HG02623 (cell line): ENCODE measurements at regions not wholly inside any gene's neighbourhood (a gene's known extent, or its start where the extent isn't known, plus 50 kb on each side); places are given as distances from the start of the nearest gene placed in this dataset.

ENCODE experiments used
- ATAC-seq: cut with Tn5 transposase; IDR thresholded peaks from one replicate; pipeline ENCODE4 v1.9.1; 2021; ENCODE audit warnings: moderate library complexity; ENCODE audit not compliant: unreplicated experiment

DNA sequence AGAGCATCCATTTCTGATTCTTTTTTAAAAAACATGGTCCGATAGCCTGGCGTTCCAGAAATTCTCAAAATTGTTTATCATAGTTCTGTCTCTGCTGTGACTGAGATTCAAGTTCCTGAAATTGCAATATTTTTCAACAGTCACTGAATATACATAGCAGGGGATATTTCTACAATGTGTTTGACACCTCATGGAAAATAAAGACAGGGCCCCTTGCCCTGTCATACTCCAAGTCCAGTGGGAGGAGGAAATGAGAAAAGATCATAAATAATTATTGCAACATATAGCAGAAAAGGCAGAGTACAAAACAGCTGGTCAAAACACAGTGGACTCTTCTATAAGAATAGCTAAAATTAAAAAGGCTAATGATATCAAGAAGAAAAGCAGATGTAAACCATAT lies 234.8 kb upstream of the SPTLC3 start:
- ATAC-seq = no peak

DNA sequence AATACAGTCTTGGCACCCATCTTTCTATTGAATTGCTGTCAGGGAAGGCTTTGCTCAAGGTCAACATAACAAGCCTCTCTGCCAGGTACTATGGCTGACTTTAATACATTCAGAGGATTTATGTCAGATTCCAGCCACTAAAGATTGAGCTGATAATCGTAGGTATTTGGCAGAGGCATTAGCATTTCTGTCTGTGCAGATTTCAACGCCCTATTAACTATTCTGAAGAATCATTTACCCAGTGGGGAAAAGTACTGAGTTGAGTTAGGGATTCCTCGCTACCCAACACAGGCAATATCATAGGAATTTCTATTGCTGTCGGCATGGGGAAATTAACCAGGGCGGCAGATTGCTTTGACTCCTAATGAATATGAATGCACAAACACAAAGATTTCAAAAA lies 233.7 kb upstream of the SPTLC3 start:
- ATAC-seq = no peak

DNA sequence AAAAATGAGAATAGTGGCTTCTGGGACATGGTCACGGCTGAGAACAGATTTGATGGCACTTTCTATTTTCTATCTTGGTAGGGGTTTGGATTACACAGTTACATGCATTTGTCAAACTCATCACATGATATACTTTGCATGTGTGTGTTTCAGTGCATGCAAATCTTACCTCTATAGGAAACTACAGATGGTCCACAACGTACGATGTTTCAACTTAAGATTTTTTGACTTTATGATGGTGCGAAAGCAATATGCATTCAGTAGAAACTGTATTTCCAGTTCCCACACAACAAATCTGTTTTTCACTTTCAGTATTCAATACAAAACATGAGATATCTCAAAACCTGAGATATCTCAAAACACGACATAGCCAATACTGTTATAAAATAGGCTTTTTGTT lies 231.8 kb upstream of the SPTLC3 start:
- no peak for ATAC-seq

DNA sequence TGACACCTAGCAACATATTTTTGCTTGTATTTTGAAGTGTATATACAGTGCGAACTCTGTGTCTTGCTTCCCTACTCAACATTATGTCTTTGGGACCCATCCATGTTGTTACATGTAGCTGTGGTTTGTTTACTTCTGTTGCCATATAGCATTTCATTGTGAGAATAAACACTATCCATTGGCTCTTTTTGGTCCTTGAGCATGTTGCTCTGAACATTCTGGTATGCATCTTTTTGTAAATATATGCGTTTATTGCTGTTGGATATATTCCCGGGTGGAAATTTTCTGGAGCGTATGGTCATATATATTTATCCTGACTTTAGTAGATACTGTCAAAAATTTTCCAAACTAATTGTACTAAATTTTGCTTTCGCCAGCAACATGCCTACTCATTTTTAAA lies 222.5 kb upstream of the SPTLC3 start:
- no peak for ATAC-seq

DNA sequence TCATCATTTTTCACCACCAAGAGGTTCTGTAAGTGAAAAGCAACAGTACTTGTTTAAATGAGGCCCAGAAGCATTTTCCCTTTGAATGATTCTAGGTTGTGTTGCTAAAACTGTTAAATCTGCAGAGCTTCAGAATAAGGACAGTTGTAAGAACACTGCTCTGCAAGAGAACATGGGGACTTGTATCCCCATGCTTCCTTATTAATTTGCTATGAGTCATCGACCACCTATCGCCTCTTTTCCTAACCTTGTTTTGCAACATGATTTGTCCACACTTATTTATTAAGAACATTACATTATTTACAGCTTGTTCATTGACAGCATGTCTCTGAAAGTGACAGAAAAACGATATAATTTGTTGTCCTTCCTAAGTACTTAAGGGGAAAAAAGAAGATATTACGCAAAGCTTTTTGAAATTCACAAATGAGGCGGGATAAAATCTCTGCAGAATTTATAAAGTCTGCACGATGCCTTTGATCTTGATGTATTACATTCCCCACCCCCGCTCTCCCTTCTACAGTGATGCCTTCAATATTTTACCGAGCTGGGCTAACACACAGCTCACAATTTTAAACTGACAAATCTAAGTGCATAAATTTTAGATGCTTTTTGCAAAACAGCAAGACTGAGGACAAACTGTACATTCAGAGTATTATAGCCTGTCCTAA lies 220.0 kb upstream of the SPTLC3 start:
- ATAC-seq = no peak

DNA sequence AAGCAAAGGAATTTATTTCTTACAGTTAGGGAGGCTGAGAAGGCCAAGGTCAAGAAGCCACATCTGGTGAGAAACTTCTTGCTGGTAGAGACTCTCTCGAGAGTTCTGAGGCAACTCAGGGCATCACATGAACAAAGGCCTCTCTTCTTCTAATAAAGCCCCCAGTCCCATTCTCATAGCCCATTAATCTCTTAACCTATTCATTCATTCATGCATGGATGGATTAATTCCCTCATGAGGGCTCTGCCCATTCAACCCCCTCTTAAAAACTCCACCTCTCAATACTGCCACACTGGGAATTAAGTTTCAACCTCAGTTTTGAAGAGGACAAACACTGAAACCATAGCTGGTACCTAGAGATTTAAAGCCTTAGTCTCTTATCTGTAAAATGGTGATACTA lies 217.9 kb upstream of the SPTLC3 start:
- no peak for ATAC-seq

DNA sequence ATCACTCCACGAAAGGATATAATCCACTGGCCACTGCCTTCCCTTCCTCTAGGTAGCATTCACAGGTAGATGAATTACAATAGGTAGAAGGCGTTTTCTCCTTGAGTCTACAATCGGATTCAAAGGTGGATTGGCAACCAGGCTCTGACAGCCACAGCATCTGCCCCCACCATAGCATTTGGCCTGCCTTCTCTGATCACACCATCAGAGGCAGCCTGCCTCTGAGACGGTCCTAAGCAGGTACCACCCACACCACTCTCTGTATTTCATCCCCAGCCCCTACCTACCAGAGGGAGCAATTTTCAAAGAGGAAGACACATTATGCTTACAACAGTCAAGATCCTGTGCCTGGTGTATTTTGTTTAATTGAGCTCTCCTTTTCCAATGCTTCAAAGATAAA lies 210.5 kb upstream of the SPTLC3 start:
- no peak for ATAC-seq

DNA sequence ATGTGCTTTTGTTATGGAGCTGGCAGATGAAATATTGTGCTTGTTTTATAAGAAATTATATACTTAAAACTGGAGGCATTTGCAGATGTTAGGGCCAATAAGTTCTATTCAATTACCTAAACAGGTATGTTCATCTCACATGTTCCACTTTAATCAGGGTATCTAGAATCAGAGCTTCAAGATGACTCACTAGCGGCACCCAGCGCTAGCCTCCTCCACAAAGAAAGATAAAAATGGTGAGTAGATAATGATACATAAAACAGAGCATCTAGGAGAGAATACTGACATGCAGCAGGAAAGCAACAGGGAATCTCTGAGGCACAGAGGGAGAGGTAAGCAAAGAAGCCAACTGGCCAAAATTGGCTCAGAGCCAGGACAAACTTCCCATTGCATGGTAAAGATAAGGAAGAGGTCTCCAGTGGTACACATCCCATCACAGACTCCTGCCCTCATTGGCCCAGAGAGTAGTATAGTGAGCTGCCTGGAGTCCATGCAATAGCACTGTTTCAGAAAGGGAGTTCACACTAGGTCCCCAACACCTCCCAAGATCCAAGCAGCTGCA lies 200.7 kb upstream of the SPTLC3 start:
- ATAC-seq = no peak

DNA sequence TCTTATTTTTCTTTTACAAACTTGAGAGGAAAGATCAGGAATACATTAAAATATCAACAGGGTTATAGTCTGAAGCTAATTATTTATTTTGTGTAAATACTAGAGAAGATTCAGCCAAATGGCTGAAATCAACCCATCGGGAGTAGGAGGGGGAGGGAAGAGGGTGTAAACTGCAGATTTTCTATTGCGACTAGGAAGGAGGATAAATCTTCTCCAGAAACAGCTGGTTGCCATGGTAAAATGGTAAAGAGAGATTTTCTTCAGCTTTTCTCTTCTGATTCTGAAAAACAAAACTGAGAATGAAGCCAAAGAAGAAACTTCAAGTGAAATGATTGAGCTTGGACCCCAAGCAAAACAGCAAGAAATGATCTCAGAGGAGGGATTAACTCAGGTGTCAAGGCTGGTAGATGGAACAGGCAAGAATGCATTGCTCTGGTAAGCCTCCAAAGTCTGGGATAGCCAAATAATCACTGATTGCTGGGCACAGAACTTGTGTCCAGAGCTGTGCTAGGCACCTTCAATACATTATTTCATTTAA lies 193.5 kb upstream of the SPTLC3 start:
- no peak for ATAC-seq

DNA sequence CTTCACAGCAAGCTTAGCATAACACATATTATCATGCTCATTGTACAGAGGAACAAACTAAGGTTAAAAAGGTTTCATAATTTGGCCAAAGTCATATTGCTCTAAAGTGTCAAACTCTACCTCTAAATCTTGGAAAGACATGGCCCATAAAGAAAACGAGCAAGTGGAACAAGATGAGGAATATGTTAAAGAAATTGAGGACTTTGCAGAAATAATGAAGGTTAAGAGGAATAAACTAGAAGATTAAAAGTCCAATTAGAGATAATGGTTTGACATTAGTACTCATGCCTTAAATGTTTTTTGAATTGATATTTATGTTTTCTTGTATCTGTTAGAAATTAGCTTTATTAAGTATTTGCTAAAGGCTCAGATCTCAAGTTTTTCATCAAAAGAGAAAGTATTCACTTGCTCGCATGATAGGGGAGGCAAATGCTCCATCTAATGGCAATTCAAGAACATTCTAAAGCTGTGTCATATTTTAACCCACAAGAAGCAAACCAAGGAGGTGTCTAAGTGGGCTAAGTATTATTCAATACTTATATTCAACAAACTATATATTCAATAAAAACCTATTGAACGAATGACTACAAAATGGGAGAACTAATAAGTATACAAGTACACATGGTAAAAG lies 192.9 kb upstream of the SPTLC3 start:
- ATAC-seq = no peak

DNA sequence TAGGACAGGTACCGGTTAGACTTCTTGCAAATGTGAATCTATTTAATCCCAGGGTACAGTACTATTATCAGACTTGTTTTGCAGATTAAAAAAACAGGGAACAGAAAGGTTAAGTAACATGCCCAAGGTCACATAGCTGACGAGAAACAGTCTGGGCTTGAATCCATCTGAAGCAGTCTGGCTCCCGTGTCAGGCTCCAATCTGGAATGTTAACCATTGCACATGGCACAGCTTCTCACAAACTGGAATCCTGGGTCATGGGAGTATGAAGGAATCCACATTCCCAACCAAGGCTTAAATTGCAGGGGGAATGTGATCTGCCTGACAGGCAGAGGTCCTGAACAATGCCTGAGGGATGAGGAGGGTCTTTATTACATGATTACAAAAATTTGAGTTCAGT lies 187.5 kb upstream of the SPTLC3 start:
- ATAC-seq = no peak

DNA sequence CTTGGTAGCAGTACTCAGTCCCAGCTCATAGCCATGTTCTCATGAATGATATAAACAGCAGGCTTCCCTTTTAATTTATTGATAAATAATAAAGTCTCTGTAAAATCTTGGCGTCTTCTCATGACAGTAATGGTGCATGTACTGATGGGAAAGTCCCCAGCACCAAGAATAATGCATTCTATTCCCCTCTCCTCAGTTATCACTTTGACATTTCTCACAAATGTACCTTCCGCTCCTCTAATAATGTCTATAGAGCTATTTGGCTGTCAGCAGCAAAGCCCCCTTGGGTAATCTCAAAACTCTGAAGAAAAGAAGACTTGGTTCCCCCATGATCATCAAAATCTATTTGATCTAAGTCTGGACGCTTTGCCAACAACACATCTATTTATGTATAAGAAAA lies 185.0 kb upstream of the SPTLC3 start:
- ATAC-seq = no peak

DNA sequence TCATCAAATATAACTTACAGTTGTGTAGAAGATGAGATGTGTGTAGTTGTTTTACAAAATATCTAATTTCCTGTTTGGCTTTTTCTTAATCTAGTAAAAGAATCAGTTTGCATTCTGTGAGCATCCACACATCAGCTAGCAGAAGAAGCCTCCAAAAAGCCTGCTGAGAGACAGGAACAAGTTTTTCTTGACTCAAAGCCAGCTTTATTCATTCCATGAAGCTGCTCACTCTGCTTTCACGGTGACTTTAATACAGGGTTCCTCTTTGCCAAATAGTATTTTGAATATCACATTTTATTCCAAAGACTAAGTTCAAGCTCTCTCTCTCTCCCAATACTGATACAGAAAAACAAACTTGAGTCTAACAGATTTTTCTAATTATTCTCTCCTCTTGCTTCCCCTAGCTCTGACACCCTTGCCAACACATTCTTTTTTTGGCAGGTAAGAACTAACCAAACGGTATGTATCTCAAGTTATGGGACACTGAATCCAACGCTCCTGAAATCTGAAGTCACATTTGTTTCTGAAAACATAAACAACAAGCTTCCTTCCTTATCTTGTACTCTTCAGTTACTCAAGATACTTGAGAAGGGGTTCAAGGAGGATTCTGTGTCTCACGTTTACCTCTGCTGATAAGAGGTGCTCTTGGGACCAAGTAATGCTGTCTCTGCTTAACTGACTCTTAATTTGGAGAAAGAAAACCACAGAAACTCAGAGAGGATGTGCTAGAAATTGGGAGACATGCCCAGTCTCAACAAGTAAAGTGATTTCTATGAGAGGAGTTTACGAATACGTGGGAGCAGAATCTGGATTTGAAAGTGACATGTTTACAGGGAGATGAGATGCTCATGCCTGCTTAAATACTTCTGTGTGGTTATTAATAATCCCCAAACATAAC lies 184.2 kb upstream of the SPTLC3 start:
- ATAC-seq = no peak

DNA sequence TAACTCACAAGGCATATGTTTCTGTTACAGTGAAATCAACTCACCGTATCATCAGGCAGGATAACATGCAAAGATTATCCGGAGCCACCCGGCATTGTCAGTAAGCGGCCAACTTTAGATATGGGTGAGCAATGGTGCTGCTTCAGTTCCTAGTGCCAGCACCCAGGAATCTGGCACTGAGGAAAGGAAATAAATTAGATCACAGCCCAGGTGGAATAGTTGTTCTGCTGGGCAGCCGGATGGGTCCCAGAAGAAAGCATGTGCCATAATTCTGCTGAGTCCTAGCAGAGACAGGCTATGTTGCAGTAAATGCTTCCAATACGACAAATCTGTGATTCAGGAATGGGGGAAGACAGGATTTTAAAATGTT lies 183.6 kb upstream of the SPTLC3 start:
- no peak for ATAC-seq

DNA sequence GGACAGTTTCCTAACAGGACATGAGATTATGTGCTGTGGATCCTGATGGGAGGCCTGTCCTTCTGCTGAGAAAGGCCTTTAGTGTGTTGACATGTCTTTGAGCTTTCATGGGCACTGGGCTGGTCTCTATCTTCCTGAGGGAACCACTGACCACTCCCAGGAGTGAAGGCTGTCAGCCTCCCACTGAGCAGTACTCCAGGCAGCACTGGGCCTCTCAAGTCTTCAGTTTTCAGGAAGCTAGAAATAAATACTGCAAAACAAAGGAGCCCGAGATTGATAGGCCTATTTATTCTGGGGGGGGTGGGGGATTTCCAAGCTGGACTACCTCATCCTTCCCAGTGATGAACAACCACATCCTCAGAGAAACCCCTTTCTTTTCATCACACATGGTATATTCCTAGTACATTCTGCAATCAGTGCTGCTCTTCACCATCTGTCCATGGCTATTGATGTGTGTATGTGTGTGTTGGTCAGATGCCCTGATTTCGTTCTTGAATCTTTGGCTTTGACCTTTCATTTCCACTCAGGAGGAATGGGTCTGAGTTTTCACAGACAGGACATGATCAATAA lies 180.9 kb upstream of the SPTLC3 start:
- no peak for ATAC-seq

DNA sequence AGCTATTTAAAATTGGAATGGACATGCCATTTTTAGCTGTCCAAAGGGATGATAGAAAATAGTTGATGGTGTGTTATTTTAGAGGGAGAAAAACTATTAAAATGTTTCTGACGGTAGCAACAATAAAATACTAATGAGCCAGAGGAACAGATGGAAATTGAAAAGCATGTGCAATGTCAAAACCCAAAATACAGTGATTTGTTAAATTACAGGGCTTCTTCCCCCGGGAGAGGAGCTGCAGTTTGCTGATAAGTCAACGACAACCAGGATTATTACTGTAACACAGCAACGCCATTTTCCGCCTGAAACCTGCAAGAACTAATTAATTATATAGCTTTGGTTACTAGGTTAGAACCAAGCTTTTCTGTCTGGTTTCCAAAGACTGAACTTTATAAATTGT lies 179.6 kb upstream of the SPTLC3 start:
- ATAC-seq = no peak

DNA sequence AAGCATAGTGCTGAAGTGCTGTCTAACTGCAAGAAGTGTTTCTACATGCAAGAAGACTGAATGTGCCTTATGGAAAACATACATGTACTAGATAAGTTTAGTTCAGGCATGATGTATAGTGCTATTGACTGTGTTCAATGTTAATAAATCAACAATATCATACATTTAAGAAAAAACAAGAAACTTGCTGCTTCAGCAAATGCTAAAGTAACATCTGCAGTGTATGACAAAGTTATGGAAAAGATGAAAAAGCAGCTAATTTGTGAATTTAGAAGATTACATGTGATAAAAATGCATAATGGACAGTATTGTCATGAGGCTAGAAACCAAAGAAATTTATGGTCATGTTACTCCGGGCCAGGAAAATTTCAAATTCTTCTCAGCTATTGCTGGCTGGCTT lies 174.9 kb upstream of the SPTLC3 start:
- no peak for ATAC-seq

DNA sequence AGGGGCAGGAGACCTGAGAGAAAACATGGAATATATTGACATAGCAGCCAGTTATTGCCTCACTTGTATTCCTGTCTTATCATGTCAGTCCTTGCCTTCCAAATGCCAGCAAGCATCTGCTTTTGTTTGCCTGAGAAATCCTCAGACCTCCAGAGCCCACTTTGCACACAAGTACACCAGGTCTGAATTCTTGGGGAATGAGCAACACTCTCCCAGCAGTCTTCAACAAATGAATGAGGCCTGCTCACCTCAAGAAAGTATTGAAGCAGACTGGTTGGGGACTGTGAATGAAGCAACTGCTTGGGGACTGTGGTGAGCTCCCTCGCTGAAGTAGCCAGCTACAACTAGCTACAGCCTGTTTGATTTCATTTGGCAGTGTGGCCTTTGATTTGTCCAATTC lies 172.8 kb upstream of the SPTLC3 start:
- no peak for ATAC-seq

DNA sequence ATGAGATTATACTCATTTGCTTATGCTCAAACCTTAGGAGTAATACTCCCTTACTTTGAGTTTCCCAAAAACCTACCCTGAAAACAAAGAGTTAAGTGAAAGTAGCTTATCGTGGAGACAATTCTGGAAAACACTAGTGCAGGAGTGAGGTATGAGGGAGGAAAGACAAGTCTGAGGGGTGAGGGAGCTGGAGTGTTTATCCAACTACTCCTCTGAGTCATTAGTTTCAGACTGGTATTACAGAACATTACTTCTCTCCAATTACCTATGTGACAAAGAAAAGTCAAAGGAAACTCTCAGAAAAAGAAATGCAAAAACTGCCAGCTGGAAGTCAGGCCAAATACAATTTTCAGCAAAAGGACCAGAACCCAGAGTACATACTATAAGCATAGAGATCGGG lies 171.1 kb upstream of the SPTLC3 start:
- no peak for ATAC-seq

DNA sequence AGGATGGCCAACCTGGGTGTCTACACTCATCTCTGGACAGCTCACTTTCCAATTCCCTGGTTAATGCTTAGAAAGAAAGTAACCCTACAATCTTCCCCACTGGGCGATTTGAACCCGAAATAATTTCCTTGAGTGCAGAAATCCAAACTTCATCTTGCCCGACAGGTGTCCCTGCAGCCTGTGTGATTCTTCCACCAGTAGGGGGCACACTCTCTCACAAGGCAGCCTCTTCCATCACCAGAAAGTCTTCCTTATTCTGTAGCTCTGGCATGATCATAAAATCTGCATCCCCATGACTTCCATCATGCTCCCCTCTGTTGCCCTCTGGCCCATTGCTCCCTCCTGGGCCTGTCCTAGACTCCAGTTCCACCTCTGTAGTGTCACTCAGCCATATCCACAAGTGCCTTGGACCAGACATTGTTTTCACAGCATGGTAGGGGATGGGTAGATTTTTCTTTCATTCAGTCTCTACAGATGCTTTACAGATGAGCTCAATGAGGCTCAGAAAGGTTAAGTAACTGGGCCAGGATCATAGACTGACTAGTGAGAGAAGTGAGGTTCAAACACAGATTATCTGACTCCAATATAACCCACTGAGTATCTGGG lies 170.4 kb upstream of the SPTLC3 start:
- ATAC-seq = no peak

DNA sequence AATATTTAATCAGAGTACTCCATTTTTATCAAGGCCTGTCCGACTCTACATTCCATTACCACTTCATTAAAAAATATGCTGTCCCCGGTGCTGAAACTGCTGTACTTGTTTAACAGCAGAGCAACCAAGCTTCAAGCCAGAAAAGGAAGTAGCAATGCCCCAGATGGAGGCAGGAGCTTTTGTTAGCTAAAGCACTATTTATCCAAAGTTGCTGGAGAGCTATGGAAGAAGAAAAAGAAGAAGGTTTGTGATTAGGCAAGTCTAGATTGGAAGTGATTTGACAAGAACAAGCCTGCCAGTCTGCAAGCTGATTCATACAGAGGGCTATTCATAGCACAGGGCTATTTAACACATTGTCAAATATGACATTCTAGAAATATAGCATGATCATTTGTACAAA lies 160.9 kb upstream of the SPTLC3 start:
- no peak for ATAC-seq
